DND-41 (cell line): ENCODE measurements at regions not wholly inside any gene's neighbourhood (a gene's known extent, or its start where the extent isn't known, plus 50 kb on each side); places are given as distances from the start of the nearest gene placed in this dataset.

ENCODE experiments used
- ATAC-seq: fragments of 200-7000 bp; cut with Tn5 transposase; 3 replicates; pipeline ENCODE4 v1.9.1; 2021; ENCODE audit warnings: low read depth; ENCODE audit not compliant: insufficient read depth
- DNase-seq: peaks from one replicate; pipeline ENCODE4 v3.0.0-alpha.2; 2020
- H2AFZ ChIP-seq: 2 replicates; pipeline ENCODE4 v1.6.0; 2012; ENCODE audit warnings: low read depth, low read length
- H3K27ac ChIP-seq: 2 replicates; pipeline ENCODE4 v1.5.1; 2012; ENCODE audit warnings: low read length, inconsistent platforms
- H3K27me3 ChIP-seq: fragments of 200-600 bp; sonication (generic); 2 replicates; pipeline ENCODE4 v1.6.0; 2012; ENCODE audit warnings: low read length, mild to moderate bottlenecking, inconsistent platforms; ENCODE audit not compliant: insufficient read depth, poor library complexity
- H3K36me3 ChIP-seq: 2 replicates; pipeline ENCODE4 v1.5.1; 2012; ENCODE audit warnings: low read length, inconsistent platforms; ENCODE audit not compliant: insufficient read depth
- H3K4me1 ChIP-seq: 2 replicates; pipeline ENCODE4 v1.5.1; 2012; ENCODE audit warnings: mild to moderate bottlenecking, low read length; ENCODE audit not compliant: insufficient read depth
- H3K4me2 ChIP-seq: 2 replicates; pipeline ENCODE4 v1.6.0; 2012; ENCODE audit warnings: mild to moderate bottlenecking, moderate library complexity, low read length, inconsistent platforms; ENCODE audit not compliant: insufficient read depth
- H3K4me3 ChIP-seq, 2 experiments: fragments of 200-600 bp in 1 of 2; shearing (Covaris generic) in 1 of 2; 2 replicates each; pipeline ENCODE4 v1.5.1; 2012 to 2016; ENCODE audit warnings: inconsistent platforms in 2 of 2, low read length in 2 of 2, mild to moderate bottlenecking in 2 of 2, low read depth in 1 of 2, moderate library complexity in 1 of 2
- H3K79me2 ChIP-seq: 2 replicates; pipeline ENCODE4 v1.6.0; 2012; ENCODE audit warnings: low read length, inconsistent platforms; ENCODE audit not compliant: insufficient read depth
- H3K9ac ChIP-seq: 2 replicates; pipeline ENCODE4 v1.6.0; 2012; ENCODE audit warnings: low read depth, mild to moderate bottlenecking, inconsistent platforms, low read length, moderate library complexity
- H3K9me3 ChIP-seq: 2 replicates; pipeline ENCODE4 v1.5.1; 2012; ENCODE audit warnings: low read length, moderate library complexity, mild to moderate bottlenecking, inconsistent platforms; ENCODE audit not compliant: insufficient read depth, severe bottlenecking
- H4K20me1 ChIP-seq: 2 replicates; pipeline ENCODE4 v1.6.0; 2012; ENCODE audit warnings: low read length; ENCODE audit not compliant: insufficient read depth
- CTCF ChIP-seq: IDR thresholded peaks from 2 replicates; pipeline ENCODE4 v1.5.1; 2012; ENCODE audit warnings: borderline replicate concordance, low read length, moderate library complexity, mild to moderate bottlenecking; ENCODE audit not compliant: poor library complexity, severe bottlenecking; ENCODE audit errors: extremely low read depth
- EZH2 ChIP-seq: IDR thresholded peaks from 3 replicates; pipeline ENCODE4 v1.6.1; 2012; ENCODE audit warnings: borderline replicate concordance, low read depth, mild to moderate bottlenecking, moderate library complexity, low read length, inconsistent platforms; ENCODE audit not compliant: severe bottlenecking

GRCh38 chr4:62156205-62156604 is 956.1 kb downstream of the ADGRL3 start:
- no peak overlapping the region for H3K4me2 ChIP-seq
- H2AFZ ChIP-seq = no peak overlapping the region
- no peaks in the 10 kb centered on the region for H3K4me1 ChIP-seq
- H3K79me2 ChIP-seq = no peaks in the 10 kb centered on the region
- no peak for ATAC-seq
- no peak for DNase-seq
- H3K36me3 ChIP-seq = no peaks in the 10 kb centered on the region
- no peak overlapping the region for H3K9ac ChIP-seq
- H3K27me3 ChIP-seq = no peaks in the 10 kb centered on the region
- H3K4me3 ChIP-seq = no peak overlapping the region
- TF ChIP-seq EZH2 (no peak), CTCF (no peak)
- no peak overlapping the region for H3K27ac ChIP-seq
- no peaks in the 10 kb centered on the region for H3K9me3 ChIP-seq
- H4K20me1 ChIP-seq = no peaks in the 10 kb centered on the region

GRCh38 chr4:62145276-62145675 is 945.1 kb downstream of the ADGRL3 start:
- no peak for TF ChIP-seq CTCF
- TF ChIP-seq EZH2 = no peak
- DNase-seq (no peak), ATAC-seq (no peak)
- no peak overlapping the region for H3K4me2 ChIP-seq
- no peaks in the 10 kb centered on the region for H3K27me3 ChIP-seq
- H2AFZ ChIP-seq = no peak overlapping the region
- no peaks in the 10 kb centered on the region for H3K9me3 ChIP-seq
- H3K4me1 ChIP-seq = no peaks in the 10 kb centered on the region
- no peaks in the 10 kb centered on the region for H4K20me1 ChIP-seq
- no peak overlapping the region for H3K27ac ChIP-seq
- no peak overlapping the region for H3K9ac ChIP-seq
- H3K4me3 ChIP-seq = no peak overlapping the region
- no peaks in the 10 kb centered on the region for H3K79me2 ChIP-seq
- H3K36me3 ChIP-seq = no peaks in the 10 kb centered on the region

- no peaks in the 10 kb centered on the region for H3K36me3 ChIP-seq
- ATAC-seq = no peak
These were observed 944.3 kb downstream of the ADGRL3 start for GRCh38 chr4:62144431-62144830.

More at GRCh38 chr4:62144431-62144830, 944.3 kb downstream of the ADGRL3 start:
- no peaks in the 10 kb centered on the region for H4K20me1 ChIP-seq
- no peak overlapping the region for H3K27ac ChIP-seq
- no peaks in the 10 kb centered on the region for H3K4me1 ChIP-seq
- H3K79me2 ChIP-seq = no peaks in the 10 kb centered on the region
- no peaks in the 10 kb centered on the region for H3K27me3 ChIP-seq
- no peaks in the 10 kb centered on the region for H3K9me3 ChIP-seq
- no peak for DNase-seq
- H3K4me3 ChIP-seq = no peak overlapping the region
- no peak overlapping the region for H2AFZ ChIP-seq
- H3K4me2 ChIP-seq = no peak overlapping the region
- TF ChIP-seq CTCF (no peak), EZH2 (no peak)
- no peak overlapping the region for H3K9ac ChIP-seq
